ENCODE measurements at regions not wholly inside any gene's neighbourhood (a gene's known extent, or its start where the extent isn't known, plus 50 kb on each side); places are given as distances from the start of the nearest gene placed in this dataset.
"Not testable (repeated sequence)": the region's sequence is repeated elsewhere in the genome, so short reads cannot be mapped to it uniquely, and the experiment has no call there.

DNA sequence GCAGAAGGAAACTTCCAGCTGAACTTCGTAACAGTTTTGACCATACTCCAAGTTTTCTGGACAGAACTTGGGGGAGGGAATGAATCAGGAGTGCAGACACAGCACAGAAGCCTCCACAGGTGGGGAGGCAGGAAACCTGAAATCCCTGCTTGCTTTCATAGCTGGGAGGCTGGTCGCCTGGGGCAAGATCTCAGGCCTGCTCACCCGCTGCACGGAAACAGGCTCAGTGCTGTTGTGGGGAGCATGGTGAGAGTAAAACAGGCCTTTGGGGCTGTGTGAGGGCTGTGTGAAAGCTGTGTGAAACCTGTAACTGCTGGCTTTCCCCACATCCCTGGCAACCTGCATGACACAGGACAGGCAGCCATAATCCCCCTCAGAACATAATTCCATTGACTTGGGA lies 85.2 kb upstream of the UFL1 start:
- no peak overlapping the region for H3K9ac ChIP-seq (ENCODE audit: low read length)
- H2AFZ ChIP-seq (ENCODE audit: low read length), result no peak overlapping the region
- no peaks in the 10 kb centered on the region for H3K4me1 ChIP-seq (ENCODE audit: insufficient read depth, low read length, severe bottlenecking)
- H3K9me3 ChIP-seq (ENCODE audit: low read length), result no peaks in the 10 kb centered on the region
- H3K36me3 ChIP-seq (ENCODE audit: insufficient read depth, low read length), result no peaks in the 10 kb centered on the region
- no peak overlapping the region for H3K27ac ChIP-seq (ENCODE audit: low read depth, low read length, poor library complexity, severe bottlenecking)
- no peak overlapping the region for H3K4me2 ChIP-seq (ENCODE audit: low read length)
- no peaks in the 10 kb centered on the region for H3K9me2 ChIP-seq (ENCODE audit: low read depth, low read length)
- H4K20me1 ChIP-seq (ENCODE audit: insufficient read depth, low read length), result no peaks in the 10 kb centered on the region
- H3K4me3 ChIP-seq (ENCODE audit: low read depth, low read length, poor library complexity, severe bottlenecking), result no peak overlapping the region
- H3F3A ChIP-seq (ENCODE audit: insufficient read depth, low read length), result no peaks in the 10 kb centered on the region
- H3K27me3 ChIP-seq (ENCODE audit: insufficient read depth, low read length), result no peaks in the 10 kb centered on the region
- TF ChIP-seq, protein P1, sequence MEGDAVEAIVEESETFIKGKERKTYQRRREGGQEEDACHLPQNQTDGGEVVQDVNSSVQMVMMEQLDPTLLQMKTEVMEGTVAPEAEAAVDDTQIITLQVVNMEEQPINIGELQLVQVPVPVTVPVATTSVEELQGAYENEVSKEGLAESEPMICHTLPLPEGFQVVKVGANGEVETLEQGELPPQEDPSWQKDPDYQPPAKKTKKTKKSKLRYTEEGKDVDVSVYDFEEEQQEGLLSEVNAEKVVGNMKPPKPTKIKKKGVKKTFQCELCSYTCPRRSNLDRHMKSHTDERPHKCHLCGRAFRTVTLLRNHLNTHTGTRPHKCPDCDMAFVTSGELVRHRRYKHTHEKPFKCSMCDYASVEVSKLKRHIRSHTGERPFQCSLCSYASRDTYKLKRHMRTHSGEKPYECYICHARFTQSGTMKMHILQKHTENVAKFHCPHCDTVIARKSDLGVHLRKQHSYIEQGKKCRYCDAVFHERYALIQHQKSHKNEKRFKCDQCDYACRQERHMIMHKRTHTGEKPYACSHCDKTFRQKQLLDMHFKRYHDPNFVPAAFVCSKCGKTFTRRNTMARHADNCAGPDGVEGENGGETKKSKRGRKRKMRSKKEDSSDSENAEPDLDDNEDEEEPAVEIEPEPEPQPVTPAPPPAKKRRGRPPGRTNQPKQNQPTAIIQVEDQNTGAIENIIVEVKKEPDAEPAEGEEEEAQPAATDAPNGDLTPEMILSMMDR (IDR thresholded peaks at IDR 0.05; ENCODE audit: low read length), result no peak
- no peak for TF ChIP-seq EZH2 (IDR thresholded peaks at IDR 0.05; ENCODE audit: borderline replicate concordance, low read length)
- no peaks in the 10 kb centered on the region for H3K79me2 ChIP-seq (ENCODE audit: insufficient read depth, low read length)

DNA sequence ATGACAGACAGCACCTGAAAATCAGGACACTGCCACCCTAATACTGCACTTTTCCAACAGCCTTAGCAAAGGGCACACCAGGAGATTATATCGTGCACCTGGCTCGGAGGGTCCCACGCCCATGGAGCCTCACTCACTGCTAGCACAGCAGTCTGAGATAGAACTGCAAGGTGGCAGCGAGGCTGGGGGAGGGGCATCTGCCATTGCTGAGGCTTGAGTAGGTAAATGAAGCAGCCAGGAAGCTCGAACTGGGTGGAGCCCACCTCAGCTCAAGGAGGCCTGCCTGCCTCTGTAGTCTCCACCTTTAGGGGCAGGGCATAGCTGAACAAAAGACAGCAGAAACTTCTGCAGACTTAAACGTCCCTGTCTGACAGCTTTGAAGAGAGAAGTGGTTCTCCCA lies 84.4 kb upstream of the UFL1 start:
- not testable (repeated sequence) for H3K27ac ChIP-seq (ENCODE audit: low read depth, low read length, poor library complexity, severe bottlenecking); H3K9me2 ChIP-seq (ENCODE audit: low read depth, low read length); H3K27me3 ChIP-seq (ENCODE audit: insufficient read depth, low read length); H3K79me2 ChIP-seq (ENCODE audit: insufficient read depth, low read length); H3K36me3 ChIP-seq (ENCODE audit: insufficient read depth, low read length); H3K4me1 ChIP-seq (ENCODE audit: insufficient read depth, low read length, severe bottlenecking); H4K20me1 ChIP-seq (ENCODE audit: insufficient read depth, low read length); H3K9me3 ChIP-seq (ENCODE audit: low read length); H3F3A ChIP-seq (ENCODE audit: insufficient read depth, low read length); H3K4me3 ChIP-seq (ENCODE audit: low read depth, low read length, poor library complexity, severe bottlenecking); H3K4me2 ChIP-seq (ENCODE audit: low read length); H2AFZ ChIP-seq (ENCODE audit: low read length); H3K9ac ChIP-seq (ENCODE audit: low read length)

DNA sequence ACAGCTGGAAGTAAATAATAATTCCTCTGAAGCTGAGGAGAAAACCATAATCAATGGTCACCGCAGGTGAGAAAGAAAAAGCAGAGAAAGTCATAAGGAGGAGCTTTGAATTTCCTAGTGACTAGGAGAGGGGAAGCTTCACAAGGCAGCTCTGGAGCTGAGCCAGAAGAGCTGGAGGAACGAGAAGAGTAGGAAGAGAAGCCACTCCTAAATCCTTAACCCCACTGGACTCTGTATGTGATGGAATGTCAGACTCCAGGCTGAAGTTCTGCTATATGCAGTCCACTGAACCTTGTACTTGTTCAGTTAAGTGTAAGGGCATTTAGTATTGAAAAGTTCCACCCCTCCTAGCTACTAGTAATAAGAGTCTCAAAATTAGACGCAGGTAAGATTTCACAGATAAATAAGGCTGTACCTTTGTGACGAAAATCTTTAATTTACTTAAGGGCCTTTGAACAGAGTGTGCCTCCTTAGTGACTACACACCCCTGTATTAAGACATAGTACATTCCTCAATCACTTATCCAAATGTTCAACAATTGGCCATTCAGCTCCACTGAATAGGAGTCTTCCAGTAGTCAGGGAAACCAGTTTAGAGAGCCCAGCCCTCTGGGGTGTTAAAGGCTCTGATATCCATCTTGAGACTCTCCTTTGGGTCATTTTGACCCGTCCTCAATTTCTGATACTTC lies 71.4 kb upstream of the UFL1 start:
- Histone ChIP-seq H3K36me3 (ENCODE audit: insufficient read depth, low read length) (no peaks in the 10 kb centered on the region), H3K4me3 (ENCODE audit: low read depth, low read length, poor library complexity, severe bottlenecking) (no peak overlapping the region), H3K9ac (ENCODE audit: low read length) (no peak overlapping the region), H3K27ac (ENCODE audit: low read depth, low read length, poor library complexity, severe bottlenecking) (no peak overlapping the region), H3K27me3 (ENCODE audit: insufficient read depth, low read length) (no peaks in the 10 kb centered on the region), H3K79me2 (ENCODE audit: insufficient read depth, low read length) (no peaks in the 10 kb centered on the region), H3K9me2 (ENCODE audit: low read depth, low read length) (no peaks in the 10 kb centered on the region), H3K4me1 (ENCODE audit: insufficient read depth, low read length, severe bottlenecking) (no peaks in the 10 kb centered on the region), H3F3A (ENCODE audit: insufficient read depth, low read length) (no peaks in the 10 kb centered on the region), H3K4me2 (ENCODE audit: low read length) (no peak overlapping the region), H3K9me3 (ENCODE audit: low read length) (no peaks in the 10 kb centered on the region), H4K20me1 (ENCODE audit: insufficient read depth, low read length) (no peaks in the 10 kb centered on the region), H2AFZ (ENCODE audit: low read length) (no peak overlapping the region)
- TF ChIP-seq, protein P1 (IDR thresholded peaks at IDR 0.05; ENCODE audit: low read length), result no peak
- TF ChIP-seq EZH2 (IDR thresholded peaks at IDR 0.05; ENCODE audit: borderline replicate concordance, low read length), result no peak

DNA sequence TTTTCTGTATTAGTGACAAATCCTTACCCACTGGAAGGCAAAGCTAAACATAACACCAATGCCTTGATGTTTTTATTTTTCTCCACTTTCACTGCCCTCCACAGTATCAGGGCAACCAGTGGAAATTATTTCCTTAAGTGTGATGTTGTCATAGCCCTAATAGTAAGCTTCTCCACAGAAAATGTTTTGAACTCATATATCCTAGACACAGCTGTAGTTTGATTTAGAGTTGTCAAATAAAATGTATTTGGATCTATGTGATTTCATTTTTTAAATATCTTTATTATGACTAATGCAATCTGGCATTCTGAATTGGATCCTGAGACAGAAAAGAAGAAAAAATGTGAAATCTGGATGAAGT lies 70.9 kb upstream of the UFL1 start:
- no peaks in the 10 kb centered on the region for H4K20me1 ChIP-seq (ENCODE audit: insufficient read depth, low read length)
- H3K27me3 ChIP-seq (ENCODE audit: insufficient read depth, low read length), result no peaks in the 10 kb centered on the region
- no peaks in the 10 kb centered on the region for H3K79me2 ChIP-seq (ENCODE audit: insufficient read depth, low read length)
- no peak overlapping the region for H3K9ac ChIP-seq (ENCODE audit: low read length)
- H3K36me3 ChIP-seq (ENCODE audit: insufficient read depth, low read length), result no peaks in the 10 kb centered on the region
- TF ChIP-seq, protein P1 (IDR thresholded peaks at IDR 0.05; ENCODE audit: low read length), result no peak
- no peak for TF ChIP-seq EZH2 (IDR thresholded peaks at IDR 0.05; ENCODE audit: borderline replicate concordance, low read length)
- no peaks in the 10 kb centered on the region for H3K4me1 ChIP-seq (ENCODE audit: insufficient read depth, low read length, severe bottlenecking)
- H3K27ac ChIP-seq (ENCODE audit: low read depth, low read length, poor library complexity, severe bottlenecking), result no peak overlapping the region
- no peaks in the 10 kb centered on the region for H3K9me3 ChIP-seq (ENCODE audit: low read length)
- no peak overlapping the region for H2AFZ ChIP-seq (ENCODE audit: low read length)
- H3K4me3 ChIP-seq (ENCODE audit: low read depth, low read length, poor library complexity, severe bottlenecking), result no peak overlapping the region
- no peak overlapping the region for H3K4me2 ChIP-seq (ENCODE audit: low read length)
- no peaks in the 10 kb centered on the region for H3F3A ChIP-seq (ENCODE audit: insufficient read depth, low read length)
- no peaks in the 10 kb centered on the region for H3K9me2 ChIP-seq (ENCODE audit: low read depth, low read length)
